ENCODE measurements at regions not wholly inside any gene's neighbourhood (a gene's known extent, or its start where the extent isn't known, plus 50 kb on each side); places are given as distances from the start of the nearest gene placed in this dataset.
"Not testable (repeated sequence)": the region's sequence is repeated elsewhere in the genome, so short reads cannot be mapped to it uniquely, and the experiment has no call there.

- TF ChIP-seq CTCF, POLR2A (IDR thresholded peaks at IDR 0.05): not testable (repeated sequence)
These were observed 108.7 kb downstream of the NPIPB11 start for GRCh38 chr16:29297809-29298177.

All from thyroid gland (tissue), 4 donors.